ENCODE measurements at regions not wholly inside any gene's neighbourhood (a gene's known extent, or its start where the extent isn't known, plus 50 kb on each side); places are given as distances from the start of the nearest gene placed in this dataset.
"Not testable (repeated sequence)": the region's sequence is repeated elsewhere in the genome, so short reads cannot be mapped to it uniquely, and the experiment has no call there.

DNA sequence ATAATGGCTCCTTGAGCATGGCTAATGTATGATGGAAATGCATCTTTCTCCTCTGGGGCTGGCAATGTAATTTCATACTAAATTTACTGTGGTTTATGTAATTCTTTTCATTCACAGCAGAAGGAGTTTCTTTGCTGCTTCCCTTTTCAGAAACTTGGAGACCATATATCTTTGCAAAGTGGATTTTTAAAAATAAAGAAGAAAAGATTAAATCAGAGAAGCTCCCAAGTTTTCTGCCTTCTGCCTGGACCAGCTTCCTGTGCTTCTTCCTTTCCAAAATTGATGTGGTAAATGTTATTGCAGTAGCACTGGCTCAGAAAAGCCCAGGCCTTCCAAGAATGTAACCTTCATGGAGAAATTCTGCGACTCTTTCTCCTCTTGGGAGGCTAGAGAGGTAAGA, 300.1 kb upstream of the NCAM1 start:
- no peak for DNase-seq

DNA sequence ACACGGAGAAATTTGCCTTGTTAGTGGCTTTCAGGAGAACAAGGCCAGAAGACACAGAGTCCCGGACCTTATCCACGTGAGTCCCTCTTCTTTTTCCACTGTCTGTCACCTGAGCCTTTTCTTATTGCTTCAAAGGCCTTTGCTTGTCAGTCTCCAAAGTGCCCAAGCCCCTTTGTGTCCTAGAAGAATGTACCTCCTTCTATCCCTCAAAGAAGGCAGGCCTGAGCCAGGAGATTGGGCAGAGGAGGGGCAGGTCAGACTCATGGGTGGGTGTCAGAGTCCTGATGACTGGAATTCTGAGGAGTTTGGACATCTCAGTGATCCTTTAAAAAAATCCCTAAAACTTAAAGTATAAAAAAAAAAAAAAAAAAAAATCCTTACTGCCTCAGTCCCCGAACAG, 299.6 kb upstream of the NCAM1 start:
- DNase-seq, result no peak

DNA sequence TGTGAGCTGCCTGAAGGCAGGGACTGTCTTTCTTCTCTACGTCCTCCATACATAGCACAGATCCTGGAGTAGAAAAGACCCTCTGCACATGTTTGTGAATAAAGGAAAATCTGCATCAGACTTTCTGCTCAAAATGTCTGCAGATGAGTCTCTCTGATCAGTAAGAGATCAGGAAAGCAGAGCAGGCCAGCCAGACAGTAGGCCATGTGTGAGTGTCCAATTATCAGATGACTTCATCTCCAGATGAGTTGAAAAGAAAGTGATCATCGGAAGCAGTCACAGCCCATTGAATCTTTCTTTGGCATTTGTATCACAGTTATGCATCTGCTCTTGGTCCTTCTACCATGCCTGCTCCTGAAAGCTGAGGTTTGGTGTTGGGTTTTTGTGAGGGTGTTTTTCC, 298.7 kb upstream of the NCAM1 start:
- no peak for DNase-seq

DNA sequence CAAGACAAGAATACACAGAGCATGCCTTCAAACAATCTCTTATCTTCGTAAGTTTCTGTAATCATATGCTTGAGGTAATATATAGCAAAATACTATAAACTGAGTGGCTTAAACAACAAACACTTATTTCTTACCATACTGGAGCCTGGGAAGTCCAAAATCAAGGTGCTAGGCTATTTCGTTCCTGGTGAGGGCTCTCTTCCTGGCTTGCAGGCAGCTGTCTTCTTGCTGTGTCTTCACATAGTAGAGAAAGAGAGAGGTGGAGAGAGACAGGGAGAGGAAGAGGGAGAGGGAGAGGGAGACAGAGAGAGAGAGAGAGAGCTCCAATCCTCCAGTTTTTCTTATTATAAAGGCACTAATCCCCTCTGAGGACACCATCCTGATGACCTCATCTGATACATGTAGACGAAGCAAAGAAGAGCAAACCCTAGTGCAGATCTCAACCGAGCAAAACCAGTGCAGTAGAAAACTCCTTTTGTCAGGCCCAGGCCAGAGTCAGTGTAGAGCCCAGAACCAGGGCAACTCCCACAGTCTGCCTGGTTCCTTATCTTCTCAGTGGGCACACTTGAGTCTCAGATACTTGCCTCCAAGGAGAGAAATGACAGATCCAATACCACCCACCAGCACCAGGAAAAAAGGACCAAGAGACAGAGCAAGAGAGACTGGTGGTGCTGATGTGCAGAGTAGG, 297.1 kb upstream of the NCAM1 start:
- no peak for DNase-seq

DNA sequence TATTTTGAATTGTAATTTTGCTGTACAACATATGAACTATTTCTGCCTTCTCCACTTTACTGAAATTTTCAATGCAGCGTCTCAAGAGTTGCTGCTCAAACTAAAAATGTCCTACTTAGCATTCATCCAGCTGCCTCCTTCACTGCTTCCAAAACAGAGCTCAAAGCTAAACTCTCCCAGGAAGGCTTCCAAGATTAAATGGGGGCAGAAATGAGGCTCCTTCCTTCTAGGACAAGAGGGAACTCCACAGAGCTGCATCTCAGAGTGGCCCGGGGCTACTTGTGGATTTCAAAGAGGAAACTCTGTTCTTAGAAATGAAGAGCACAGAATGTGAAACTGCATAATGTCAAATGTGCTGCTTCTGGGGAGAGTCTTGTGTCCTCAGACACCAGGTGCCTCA, 295.9 kb upstream of the NCAM1 start:
- DNase-seq, result no peak

DNA sequence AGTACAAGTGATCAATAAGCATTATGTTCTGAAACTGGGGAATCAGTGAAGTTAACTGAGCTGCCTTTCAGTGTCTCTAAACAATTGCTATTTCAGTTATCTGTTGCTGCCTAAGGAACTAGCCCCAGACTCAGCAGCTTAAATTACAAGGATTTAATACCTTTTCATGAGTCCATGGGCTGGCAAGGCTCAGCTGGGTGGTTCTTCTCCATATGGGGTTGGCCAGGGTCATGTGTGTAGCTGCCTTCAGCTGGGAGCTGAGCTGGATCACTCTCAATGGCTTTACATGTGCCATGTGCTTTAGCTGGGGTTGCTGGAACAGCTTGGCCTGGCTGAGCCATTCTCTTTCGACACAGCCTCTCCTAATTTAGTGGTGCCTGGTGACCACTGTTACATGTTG, 295.0 kb upstream of the NCAM1 start:
- no peak for DNase-seq

DNA sequence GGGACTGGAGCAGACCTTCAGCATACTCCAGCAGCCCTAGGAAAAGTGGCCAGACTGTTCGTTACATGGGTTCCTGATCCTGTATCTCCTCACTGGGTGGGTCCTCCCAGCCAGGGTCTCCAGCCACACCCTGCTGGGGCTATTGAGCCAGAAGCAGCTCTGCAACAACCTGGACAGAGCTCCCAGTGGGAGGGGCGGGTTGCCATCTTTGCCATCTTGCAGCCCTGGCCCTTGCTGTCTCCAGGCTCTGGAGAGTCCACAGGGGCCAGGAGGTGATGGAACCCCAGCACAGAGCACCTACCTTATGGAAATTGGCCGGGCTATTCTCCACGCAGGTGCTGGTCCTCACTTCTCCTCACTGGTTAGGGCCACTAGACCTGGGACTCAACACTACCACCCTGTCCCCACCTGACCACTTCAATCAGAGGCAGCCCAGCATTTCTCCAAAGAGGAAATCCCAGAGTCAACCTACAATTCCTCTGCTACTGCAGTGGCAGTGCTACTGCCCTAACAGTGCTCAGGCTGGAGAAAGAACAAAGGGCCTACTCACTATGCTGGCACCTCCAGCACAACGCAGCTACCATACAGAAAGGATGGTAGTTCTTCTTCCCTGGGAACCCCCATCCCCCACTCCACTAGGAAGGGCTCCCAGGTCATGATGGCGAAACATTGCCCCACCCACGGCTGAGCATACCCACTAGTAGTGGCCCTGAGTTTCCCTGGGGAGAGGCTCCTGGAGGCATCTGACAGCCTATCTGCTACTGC, 290.2 kb upstream of the NCAM1 start:
- no peak for DNase-seq

DNA sequence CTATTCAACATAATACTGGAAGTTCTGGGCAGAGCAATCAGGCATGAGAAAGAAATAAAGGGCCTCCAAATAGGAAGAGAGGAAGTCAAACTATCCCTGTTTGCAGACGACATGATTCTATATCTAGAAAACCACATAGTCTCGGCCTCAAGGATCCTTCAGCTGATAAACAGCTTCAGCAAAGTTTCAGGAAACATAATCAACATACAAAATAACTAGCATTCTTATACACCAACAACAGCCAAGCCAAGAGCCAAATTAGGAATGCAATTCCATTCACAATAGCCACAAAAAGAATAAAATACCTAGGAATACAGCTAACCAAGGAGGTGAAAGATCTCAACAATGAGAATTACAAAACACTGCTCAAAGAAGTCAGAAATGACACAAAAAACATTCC, 287.8 kb upstream of the NCAM1 start:
- not testable (repeated sequence) for DNase-seq

DNA sequence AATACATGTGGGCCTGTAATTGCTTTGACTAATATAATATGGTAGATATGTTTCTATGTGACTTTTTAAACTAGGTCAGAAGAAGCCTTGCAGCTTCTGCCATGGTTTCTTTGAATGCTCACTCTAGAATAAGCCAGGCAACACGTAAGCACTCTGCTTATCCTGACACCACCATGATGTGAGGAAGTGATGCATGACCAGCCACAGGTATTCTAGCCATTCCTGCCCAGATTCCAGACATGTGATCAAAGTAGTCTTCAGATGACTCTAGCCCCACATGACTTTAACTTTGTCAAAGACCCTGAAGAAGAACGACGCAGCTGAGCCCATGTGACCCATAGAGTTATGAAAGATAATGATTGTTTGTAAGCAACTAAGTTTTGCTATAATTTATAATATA, 276.1 kb upstream of the NCAM1 start:
- no peak for DNase-seq

DNA sequence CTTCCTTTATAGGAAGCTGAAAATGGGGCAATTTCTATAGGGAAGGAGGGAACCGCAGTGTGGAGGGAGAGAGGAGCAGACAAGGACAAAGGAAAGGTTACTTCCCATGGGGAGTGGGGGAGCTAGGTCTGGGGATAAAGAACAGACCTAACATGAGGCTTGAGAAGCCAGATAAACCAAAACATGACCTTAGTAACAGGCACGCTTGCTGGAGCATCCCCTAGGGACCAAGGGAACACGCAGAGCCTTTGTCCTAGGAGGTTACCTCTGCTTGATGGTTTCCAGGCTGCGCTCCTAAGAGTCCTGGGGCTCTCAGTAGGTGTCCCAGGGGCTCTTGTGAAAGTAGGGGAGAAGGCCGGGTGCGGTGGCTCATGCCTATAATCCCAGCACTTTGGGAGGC, 271.4 kb upstream of the NCAM1 start:
- DNase-seq, result no peak

DNA sequence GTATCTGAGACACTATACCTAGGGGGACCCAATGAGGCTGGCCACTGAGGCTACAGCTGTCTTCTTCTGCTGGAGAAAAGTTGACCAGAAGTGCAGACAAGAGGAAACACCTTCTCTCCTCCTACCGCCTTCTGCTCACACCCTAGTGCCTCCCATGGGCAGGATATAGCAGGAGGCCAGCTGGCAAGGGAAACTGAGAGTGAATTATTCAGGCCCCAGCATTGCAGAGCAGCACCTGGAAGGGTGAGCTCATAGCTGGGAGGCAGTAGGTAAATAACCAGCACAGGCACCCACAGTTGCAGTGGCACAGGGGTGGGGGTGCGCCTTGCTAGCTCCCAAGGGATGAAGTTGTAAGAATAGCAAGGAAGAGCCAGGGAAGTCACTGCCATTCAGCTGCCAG, 267.4 kb upstream of the NCAM1 start:
- DNase-seq, result no peak

DNA sequence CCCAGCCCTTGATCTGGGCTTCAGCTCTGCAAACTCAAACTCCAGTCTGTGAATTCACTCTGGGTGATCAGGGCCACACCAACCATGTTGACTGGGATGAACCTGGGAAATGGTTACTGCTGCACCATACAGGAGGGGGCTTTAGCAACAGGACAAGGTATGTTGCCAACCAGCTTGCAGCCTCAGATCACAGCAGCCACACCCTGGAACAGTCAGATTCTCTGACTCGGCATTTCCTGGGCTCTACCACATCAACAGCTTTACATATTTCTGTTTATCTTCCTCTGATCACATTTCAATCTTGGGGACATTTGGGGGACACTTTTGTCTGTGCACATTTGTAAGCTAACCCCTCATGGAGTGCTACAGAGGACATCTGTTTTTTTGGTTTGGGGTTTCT, 267.0 kb upstream of the NCAM1 start:
- DNase-seq, result no peak

DNA sequence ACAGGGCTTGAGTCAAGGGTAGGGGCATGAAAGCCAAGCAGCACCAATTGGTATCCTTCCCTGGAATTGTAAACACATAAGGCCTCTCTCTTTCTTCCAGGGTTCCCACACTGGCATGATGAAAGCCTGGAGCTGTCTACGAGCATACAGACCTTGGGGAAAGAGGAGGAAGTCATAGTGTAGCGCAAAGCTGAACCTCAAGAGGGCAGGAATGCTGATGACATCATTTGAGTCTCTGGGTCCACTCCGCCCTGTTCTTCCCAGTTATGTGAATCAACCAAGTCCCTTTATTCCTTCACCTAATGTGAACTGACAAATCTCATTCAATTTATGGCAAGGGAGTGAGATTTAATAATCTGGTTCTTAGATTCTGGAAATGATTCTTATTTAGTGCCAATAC, 266.4 kb upstream of the NCAM1 start:
- no peak for DNase-seq

DNA sequence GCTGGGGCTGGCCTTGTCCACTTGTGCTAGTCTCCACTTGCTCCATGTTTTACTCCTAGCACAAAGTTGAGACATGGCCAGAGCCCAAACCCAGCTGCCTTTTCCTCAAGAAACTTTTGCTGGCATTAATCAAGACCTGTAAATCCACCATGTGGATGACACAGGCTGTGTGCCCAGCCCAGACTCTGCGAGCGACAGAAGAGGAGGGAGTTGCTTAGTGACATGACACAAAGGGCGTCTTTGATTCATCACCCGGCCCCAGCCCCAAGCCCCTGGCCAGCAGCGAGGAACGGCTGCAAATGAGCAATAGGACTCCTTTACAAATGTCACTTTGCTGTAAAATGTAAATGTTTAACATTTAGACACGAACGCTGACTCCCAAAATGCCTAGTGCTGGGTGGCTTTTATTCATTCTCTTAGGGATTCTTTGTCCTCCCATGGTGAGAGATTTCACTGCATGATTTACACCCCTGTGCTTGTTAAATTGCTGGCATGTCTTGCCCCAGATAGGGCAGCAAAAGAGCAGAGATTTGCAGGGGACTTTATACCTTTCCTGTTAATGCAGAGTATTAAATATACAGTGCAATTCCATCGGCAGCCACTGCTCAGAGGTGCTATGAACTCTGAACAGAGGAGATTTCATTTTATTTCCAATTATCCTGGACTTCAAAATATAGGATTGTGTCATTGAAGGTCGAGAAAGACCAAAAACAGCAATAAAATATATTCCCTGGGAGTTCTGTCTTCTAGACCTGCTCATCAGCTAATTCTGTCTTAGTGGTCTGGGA, 263.6 kb upstream of the NCAM1 start:
- no peak for DNase-seq

DNA sequence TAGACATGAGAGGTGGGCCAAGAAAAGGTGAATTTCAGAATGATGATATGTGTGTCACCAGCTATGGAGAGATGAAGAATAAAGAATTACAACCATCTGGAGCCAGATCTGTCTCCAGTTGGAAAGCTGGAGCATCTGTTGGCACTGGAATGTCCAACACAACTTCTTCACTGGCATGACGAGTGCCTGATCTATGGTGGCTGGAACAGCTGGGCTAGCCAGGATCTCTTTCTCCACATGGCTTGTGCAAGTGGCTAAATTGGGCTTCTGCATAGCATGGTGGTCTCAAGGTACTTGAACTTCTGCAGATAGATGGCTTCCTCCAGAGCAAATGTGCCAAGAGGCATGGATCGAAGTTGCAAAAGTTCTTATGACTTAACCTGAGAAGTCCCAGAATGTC, 256.1 kb upstream of the NCAM1 start:
- DNase-seq, result no peak

DNA sequence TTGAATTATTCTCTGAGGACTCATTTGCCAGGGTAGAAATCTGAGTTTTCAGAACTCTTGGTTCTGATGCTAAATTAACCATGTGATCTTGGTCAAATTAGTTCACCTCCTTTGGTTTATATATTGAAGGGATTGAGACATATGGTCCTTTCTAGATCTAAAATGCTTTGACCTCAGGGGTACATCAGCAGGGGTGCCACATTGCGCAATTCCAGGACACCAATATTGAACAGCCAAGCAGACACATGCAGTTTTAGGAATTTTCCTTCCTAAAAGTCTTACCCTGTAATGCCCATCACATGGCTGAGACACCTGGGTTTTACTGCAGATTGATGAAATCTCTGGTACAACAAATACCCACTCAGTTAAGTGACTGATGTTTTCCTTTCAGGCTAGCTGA, 254.4 kb upstream of the NCAM1 start:
- DNase-seq, result no peak

DNA sequence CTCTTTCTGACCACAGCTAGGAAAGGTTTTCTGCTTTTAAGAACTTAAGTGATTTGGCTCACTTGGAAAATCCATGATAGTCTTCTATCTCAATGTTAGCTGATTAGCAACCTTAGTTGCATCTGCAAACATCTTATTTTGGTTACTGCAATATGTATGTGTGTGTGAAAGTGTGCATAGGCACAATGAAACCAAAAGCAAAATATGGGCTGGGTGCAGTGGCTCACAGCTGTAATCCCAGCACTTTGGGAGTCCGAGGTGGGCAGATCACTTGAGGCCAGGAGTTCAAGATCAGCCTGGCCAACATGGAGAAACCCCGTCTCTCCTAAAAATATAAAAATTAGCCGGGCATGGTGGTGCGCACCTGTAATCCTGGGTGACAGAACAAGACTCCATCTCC, 246.9 kb upstream of the NCAM1 start:
- DNase-seq, result not testable (repeated sequence)

DNA sequence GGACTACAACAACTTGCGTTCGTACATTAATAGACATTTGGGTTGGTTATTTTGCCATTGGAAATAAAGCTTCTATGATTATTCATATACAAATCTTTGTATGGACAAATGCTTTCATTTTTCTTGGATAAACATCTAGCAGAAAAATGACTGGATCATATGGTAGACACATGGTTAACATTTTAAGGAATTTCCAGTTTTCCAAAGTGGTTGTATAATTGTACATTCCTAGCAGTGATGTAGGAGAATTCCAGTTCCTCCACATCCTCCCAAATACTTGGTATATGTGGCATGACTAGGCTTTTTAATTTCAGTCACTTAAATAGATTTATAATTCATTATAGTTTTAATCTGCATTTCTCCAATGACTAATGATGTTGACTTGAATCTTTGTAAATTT, 246.2 kb upstream of the NCAM1 start:
- no peak for DNase-seq

DNA sequence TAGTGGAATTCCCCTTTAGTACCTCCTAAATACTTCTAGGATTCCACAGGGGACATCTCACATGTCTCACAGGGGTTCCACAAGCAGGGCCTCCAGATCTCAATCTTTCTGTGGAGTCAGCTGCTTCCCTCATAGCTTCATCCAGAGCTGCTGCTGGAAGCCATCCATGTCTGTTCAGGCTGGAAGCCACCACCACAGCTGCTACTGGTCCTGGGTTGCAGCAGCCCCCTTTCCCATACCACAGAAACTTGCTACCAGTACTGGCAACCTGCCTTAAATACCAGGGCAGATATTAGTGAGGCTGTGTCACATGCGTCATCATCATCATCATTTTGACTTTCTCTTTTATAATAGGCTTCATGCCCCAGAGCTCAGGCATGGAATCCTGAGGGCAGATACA, 242.7 kb upstream of the NCAM1 start:
- DNase-seq, result no peak

DNA sequence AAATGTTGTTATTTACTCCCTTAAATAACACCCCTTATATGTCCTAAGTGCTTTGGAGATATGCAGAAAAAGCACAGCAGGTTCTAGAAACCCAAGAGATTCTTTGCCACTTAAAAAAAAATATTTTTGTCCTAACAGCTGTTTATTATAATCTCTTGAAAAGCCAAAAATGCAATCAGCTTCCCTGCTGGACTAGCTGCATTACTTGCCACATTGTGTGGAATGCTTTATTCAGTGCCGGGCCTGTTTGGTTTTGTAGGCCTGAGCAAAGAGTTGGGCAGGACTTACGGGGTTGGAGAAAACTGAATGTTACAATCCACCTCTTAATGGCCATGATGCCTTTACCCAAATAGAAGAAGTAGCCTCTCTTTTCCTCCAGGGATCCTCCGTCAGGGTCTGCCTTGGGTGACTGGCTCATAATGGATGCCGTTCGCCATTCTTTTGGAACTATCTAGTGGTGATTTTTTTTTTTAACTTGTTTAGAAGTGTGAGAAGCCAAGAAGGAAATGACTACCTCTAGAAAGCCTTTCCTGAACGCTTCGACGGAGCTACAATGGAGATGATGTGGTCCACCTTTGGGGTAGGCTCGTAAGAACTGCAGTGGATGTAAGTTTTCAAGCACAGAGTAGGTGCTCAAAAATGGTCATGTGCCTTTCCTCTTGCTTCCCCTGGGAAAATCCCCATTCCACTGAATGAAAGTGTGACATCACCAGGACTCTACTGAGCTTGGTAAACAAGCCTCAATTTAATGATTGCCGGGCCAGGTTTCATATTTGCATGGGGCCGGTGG, 241.3 kb upstream of the NCAM1 start:
- DNase-seq, result no peak

DNA sequence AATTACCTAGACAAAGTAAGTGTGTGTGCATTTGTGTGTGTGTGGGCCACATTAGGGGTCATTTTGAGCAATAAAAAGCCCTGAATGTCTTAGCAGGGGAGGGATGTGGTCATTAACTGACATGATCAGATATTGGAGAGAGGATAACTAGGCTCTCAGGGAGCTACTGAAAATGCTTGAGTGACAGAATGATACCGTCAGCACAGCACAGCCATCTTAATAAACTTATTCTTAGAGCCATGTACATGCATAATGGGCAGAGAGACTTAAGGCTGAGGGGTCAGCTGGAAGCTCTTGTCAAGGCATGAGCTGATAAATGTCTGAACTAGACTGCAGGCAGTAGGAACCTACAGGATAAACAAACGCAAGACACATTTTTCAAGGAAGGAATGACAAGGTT, 239.1 kb upstream of the NCAM1 start:
- no peak for DNase-seq

DNA sequence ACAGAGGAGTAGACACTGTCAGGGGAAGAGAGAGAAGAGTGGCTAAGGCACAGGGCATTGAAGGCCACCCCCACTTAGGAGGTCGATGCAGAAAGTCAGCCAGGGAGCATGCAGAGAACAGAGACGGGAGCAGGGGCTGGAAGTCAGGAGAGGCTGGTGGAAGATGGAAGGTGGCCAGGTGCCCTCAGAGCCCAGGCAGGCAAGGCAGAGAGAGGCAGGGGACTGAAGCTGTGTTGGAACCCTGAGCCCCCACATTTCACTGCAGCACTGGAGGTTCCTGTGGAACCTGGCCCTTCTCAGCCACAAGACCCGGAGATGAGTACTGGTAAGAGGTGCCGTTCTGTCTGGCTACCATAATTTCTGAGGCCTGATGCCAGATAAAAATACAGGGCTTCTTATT, 238.3 kb upstream of the NCAM1 start:
- DNase-seq, result no peak

All from activated CD4-positive, alpha-beta T cell treated with anti-CD3 and anti-CD28 coated beads, Interleukin-2, amount 50 U/mL, for 48 hours (primary cell).